IPS DF 6.9 (cell line): ENCODE measurements at regions not wholly inside any gene's neighbourhood (a gene's known extent, or its start where the extent isn't known, plus 50 kb on each side); places are given as distances from the start of the nearest gene placed in this dataset.

ENCODE experiments used
- DNase-seq: peaks from one replicate; pipeline ENCODE4 v3.0.0-alpha.2; 2013; ENCODE audit warnings: low read depth, low spot score
- H3K27ac ChIP-seq: one replicate; pipeline ENCODE4 v1.5.1; 2013; ENCODE audit warnings: low read length, control low read depth
- H3K27me3 ChIP-seq: 2 replicates; pipeline ENCODE4 v1.6.1; 2013; ENCODE audit warnings: mild to moderate bottlenecking, low read length; ENCODE audit not compliant: control insufficient read depth, insufficient read depth
- H3K36me3 ChIP-seq: 2 replicates; pipeline ENCODE4 v1.6.1; 2013; ENCODE audit warnings: low read length; ENCODE audit not compliant: control insufficient read depth, insufficient read depth
- H3K4me1 ChIP-seq: 2 replicates; pipeline ENCODE4 v1.6.1; 2013; ENCODE audit warnings: low read length; ENCODE audit not compliant: control insufficient read depth, insufficient read depth
- H3K4me3 ChIP-seq: 2 replicates; pipeline ENCODE4 v1.5.1; 2013; ENCODE audit warnings: mild to moderate bottlenecking, low read length
- H3K9me3 ChIP-seq: 2 replicates; pipeline ENCODE4 v1.6.1; 2013; ENCODE audit warnings: low read length, inconsistent platforms; ENCODE audit not compliant: control insufficient read depth, insufficient read depth
- WGBS: extraction: QIAGEN DNeasy Blood & Tissue Kit; methylation state at CpG from one replicate; pipeline ENCODE4 v1.1.7; 2013; ENCODE audit warnings: mixed read lengths, missing lambda C conversion rate; ENCODE audit not compliant: insufficient read length, insufficient coverage; 5-methylcytosine and 5-hydroxymethylcytosine counted together

GRCh38 chr1:38301040-38301439 is 254.4 kb upstream of the POU3F1 start:
- Histone ChIP-seq H3K27ac (no peak overlapping the region), H3K36me3 (no peaks in the 10 kb centered on the region), H3K27me3 (no peaks in the 10 kb centered on the region), H3K4me3 (no peak overlapping the region), H3K9me3 (no peaks in the 10 kb centered on the region), H3K4me1 (no peaks in the 10 kb centered on the region)
- DNase-seq, result no peak
- WGBS, result 100% methylated on average over 1 of the region's 7 CpGs

- whole genome bisulfite sequencing, result no CpG with 5 or more reads among the region's 3 CpGs
- Histone ChIP-seq H3K27ac (no peak overlapping the region), H3K9me3 (no peaks in the 10 kb centered on the region), H3K27me3 (no peaks in the 10 kb centered on the region), H3K4me3 (no peak overlapping the region), H3K36me3 (no peaks in the 10 kb centered on the region), H3K4me1 (no peaks in the 10 kb centered on the region)
- DNase-seq, result no peak
These were observed 254.0 kb upstream of the POU3F1 start for GRCh38 chr1:38300616-38301015.

- no peak overlapping the region for H3K27ac ChIP-seq
- no peak overlapping the region for H3K4me3 ChIP-seq
- WGBS, result no CpG with 5 or more reads among the region's 5 CpGs
- H3K4me1 ChIP-seq, result no peaks in the 10 kb centered on the region
- H3K36me3 ChIP-seq, result no peaks in the 10 kb centered on the region
- no peaks in the 10 kb centered on the region; the same call in 1 of the 2 replicates for H3K27me3 ChIP-seq
- DNase-seq, result no peak
- no peaks in the 10 kb centered on the region for H3K9me3 ChIP-seq
These were observed 251.2 kb upstream of the POU3F1 start for GRCh38 chr1:38297842-38298241.

DNA sequence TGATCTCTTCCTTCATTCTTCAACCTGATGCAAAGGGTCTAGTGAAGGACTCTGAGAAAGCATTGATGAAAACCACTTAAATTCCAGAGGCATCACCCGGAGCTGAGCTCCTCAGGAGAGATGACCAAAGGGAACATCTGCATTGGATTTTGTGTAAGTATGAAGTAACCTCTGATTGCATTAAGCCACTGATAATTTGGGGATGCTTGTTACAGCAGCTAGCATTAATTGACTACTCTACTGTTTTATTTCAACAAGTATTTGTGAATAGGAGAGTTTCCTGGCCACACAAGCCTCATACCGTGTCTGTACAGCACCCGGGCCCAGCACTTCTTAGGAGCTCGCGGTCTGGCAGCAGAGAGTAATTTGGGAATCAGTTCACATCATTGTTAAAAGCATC is 250.7 kb upstream of the POU3F1 start:
- Histone ChIP-seq H3K9me3 (no peaks in the 10 kb centered on the region), H3K27ac (no peak overlapping the region), H3K36me3 (no peaks in the 10 kb centered on the region), H3K4me3 (no peak overlapping the region), H3K4me1 (no peaks in the 10 kb centered on the region), H3K27me3 (no peaks in the 10 kb centered on the region; the same call in 1 of the 2 replicates)
- DNase-seq, result no peak
- no CpG with 5 or more reads among the region's 5 CpGs for WGBS

GRCh38 chr1:38296047-38296446 is 249.5 kb upstream of the POU3F1 start:
- Histone ChIP-seq H3K4me1 (peaks cover 3% of the 10 kb centered on the region), H3K27me3 (no peaks in the 10 kb centered on the region; the same call in 1 of the 2 replicates), H3K9me3 (no peaks in the 10 kb centered on the region), H3K27ac (no peak overlapping the region), H3K4me3 (no peak overlapping the region), H3K36me3 (no peaks in the 10 kb centered on the region)
- WGBS, result no CpG with 5 or more reads among the region's 10 CpGs
- no peak for DNase-seq

GRCh38 chr1:38293567-38293966 is 247.0 kb upstream of the POU3F1 start:
- WGBS, result no CpG with 5 or more reads among the region's 4 CpGs

DNA sequence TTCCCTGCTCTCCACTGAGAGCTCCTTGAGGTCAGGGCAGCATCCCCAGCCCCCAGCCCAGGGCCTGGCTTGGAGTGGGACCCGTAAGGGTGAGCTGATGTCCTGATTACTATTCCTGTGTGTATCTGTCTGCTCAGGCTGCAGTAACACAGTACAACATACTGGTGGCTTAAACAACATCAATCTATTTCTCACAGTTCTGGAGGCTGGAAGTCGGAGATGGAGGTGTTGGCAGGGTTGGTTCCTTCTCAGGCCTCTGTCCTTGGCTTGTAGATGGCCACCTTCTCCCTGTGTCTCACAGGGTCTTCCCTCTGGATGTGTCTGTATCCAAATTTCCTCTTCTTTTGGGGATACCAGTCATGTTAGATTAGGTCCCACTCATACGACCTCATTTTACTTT is 246.4 kb upstream of the POU3F1 start:
- Histone ChIP-seq H3K9me3 (no peaks in the 10 kb centered on the region), H3K36me3 (no peaks in the 10 kb centered on the region), H3K27ac (no peak overlapping the region), H3K27me3 (no peaks in the 10 kb centered on the region; the same call in 1 of the 2 replicates), H3K4me1 (peaks cover 3% of the 10 kb centered on the region), H3K4me3 (no peak overlapping the region)
- WGBS, result no CpG with 5 or more reads among the region's 3 CpGs
- DNase-seq, result no peak

More at GRCh38 chr1:38293567-38293966, 247.0 kb upstream of the POU3F1 start:
- H3K4me1 ChIP-seq, result peaks cover 3% of the 10 kb centered on the region
- H3K27ac ChIP-seq, result no peak overlapping the region
- no peak for DNase-seq
- H3K4me3 ChIP-seq, result no peak overlapping the region
- H3K9me3 ChIP-seq, result no peaks in the 10 kb centered on the region
- no peaks in the 10 kb centered on the region; the same call in 1 of the 2 replicates for H3K27me3 ChIP-seq
- no peaks in the 10 kb centered on the region for H3K36me3 ChIP-seq

DNA sequence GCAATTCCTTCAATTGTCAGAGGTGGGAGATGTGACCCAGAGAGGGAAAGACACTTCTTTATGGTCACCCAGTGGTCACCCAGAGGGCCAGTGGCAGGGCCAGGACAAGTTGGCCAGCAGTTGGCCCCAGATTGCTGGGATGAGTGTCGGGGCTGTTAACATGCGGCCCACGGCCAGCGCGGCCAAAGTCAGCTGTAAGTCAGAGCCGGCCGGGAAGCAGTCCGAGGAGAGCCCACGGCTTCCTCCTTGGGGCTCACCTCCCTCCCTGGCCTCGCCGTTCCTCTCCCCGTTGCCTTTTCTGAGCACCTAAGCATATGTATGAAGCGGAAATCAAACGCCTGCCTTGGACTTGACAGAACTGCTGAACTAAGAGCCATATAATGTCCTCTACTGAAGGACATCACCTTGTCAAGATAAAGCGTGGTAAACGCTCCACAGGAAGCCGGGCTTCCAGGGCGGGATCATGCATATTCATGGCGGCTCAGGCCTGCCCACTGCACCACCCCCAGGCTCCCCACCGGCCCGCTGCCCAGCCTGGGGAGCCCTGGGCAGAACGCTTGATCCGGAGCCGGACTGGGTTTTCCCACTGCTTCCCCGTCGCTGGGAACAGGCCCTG is 245.4 kb upstream of the POU3F1 start:
- H3K4me1 ChIP-seq, result peaks cover 3% of the 10 kb centered on the region
- H3K9me3 ChIP-seq, result no peaks in the 10 kb centered on the region
- no CpG with 5 or more reads among the region's 26 CpGs for WGBS
- H3K27me3 ChIP-seq, result no peaks in the 10 kb centered on the region; the same call in 1 of the 2 replicates
- no peak overlapping the region for H3K27ac ChIP-seq
- no peak for DNase-seq
- no peaks in the 10 kb centered on the region for H3K36me3 ChIP-seq
- no peak overlapping the region for H3K4me3 ChIP-seq

DNA sequence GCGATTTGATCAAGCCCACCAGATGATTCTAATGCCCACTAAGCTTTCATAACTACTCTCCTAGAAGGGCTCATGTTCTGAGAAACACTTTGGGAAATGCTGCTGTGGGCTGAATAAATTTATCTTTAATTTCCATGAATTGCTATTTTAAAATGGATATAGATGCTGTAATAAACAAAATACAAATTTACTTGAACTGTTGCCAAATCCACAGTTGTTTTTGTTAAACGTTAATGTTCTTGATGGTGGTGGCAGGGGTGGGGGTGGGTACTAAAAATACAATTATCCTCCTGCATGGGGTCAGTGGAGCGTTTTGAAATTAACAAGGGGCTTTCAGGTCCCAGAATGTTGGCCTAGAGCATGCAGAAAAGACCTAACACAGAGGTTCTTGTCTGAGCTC is 244.7 kb upstream of the POU3F1 start:
- Histone ChIP-seq H3K27me3 (no peaks in the 10 kb centered on the region; the same call in 1 of the 2 replicates), H3K27ac (no peak overlapping the region), H3K4me1 (peaks cover 4% of the 10 kb centered on the region), H3K9me3 (no peaks in the 10 kb centered on the region), H3K36me3 (no peaks in the 10 kb centered on the region), H3K4me3 (no peak overlapping the region)
- no CpG with 5 or more reads among the region's 3 CpGs for WGBS
- no peak for DNase-seq

DNA sequence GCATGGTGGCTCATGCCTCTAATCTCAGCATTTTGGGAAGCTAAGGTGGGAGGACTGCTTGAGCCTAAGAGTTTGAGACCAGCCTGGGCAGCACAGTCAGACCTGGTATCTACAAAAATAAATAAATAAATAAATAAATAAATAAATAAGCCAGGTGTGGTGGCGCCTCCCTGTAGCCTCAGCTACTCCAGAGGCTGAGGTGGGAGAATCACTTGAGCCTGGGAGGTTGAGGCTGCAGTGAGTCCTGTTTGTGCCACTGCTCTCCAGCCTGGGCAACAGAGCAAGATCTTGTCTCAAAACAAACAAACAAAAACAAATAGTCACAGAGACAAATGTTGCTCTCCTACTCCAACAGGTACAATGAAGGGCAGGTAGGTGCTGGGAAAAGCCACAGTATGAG is 242.4 kb upstream of the POU3F1 start:
- H3K9me3 ChIP-seq, result no peaks in the 10 kb centered on the region
- DNase-seq, result no peak
- H3K27me3 ChIP-seq, result no peaks in the 10 kb centered on the region; the same call in 1 of the 2 replicates
- no peaks in the 10 kb centered on the region for H3K36me3 ChIP-seq
- peaks cover 7% of the 10 kb centered on the region for H3K4me1 ChIP-seq
- no peak overlapping the region for H3K27ac ChIP-seq
- no CpG with 5 or more reads among the region's 1 CpG for WGBS
- H3K4me3 ChIP-seq, result no peak overlapping the region

DNA sequence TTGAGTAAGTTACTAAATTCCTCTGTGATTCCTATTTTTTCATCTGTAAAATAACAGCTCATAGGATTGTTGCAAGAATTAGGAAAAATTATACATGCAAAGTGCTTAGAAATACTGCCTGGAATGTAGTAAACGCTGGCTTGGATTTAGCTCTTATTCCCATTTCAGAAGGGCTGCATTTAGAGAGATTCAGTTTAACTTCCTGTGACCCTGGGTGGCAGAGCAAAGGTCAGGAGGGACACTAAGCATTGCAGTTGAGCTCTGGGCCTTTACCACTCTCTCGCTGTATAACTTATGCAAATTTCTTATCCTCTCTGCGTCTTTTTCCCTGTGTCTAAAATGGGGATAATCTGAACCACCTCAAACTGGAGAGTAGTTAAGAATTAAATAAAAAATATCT is 241.0 kb upstream of the POU3F1 start:
- no peak for DNase-seq
- WGBS, result no CpG with 5 or more reads among the region's 3 CpGs
- no peaks in the 10 kb centered on the region for H3K9me3 ChIP-seq
- no peaks in the 10 kb centered on the region for H3K36me3 ChIP-seq
- H3K4me3 ChIP-seq, result no peak overlapping the region
- H3K4me1 ChIP-seq, result peaks cover 7% of the 10 kb centered on the region
- no peak overlapping the region for H3K27ac ChIP-seq
- no peaks in the 10 kb centered on the region for H3K27me3 ChIP-seq
